Stimulated activated naive CD8-positive, alpha-beta T cell treated with anti-CD3 and anti-CD28 coated beads, Interleukin-15, Interleukin-2, amounts not matched to agents 100 U/mL and 50 U/mL, for 24 hours (primary cell): ENCODE measurements at regions not wholly inside any gene's neighbourhood (a gene's known extent, or its start where the extent isn't known, plus 50 kb on each side); places are given as distances from the start of the nearest gene placed in this dataset.
"Not testable (repeated sequence)": the region's sequence is repeated elsewhere in the genome, so short reads cannot be mapped to it uniquely, and the experiment has no call there.

ENCODE experiments used
- ATAC-seq: fragments of 150-1000 bp; cut with Tn5 transposase; one replicate; pipeline ENCODE4 v1.10.0; 2021
- DNase-seq: peaks from one replicate; pipeline ENCODE4 v3.0.0; 2021

GRCh38 chr3:110685630-110686029, 386.0 kb upstream of the NECTIN3 start:
- DNase-seq (no peak), ATAC-seq (no peak)

DNA sequence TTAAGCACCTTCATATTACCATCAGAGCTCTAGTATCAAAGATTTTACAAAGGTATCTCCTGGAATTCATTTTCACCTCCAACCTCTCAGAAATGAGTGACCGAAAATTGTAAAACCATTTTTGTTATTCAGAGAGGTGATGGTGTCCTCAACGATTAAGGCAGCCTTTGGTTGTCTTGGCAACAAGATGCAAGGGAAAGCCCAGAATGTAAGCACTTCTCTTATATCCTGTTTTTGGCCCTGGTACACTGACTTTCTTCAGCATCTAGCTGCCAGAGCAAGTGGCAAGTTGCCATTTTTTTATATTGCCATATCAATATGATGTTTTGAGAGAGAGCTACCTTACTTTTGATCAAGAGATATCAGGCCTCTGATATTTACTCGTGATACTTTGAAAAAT, 384.9 kb upstream of the NECTIN3 start:
- DNase-seq (no peak), ATAC-seq (no peak)

- ATAC-seq (no peak), DNase-seq (no peak)
These were observed 384.5 kb upstream of the NECTIN3 start for GRCh38 chr3:110687138-110687537.

DNA sequence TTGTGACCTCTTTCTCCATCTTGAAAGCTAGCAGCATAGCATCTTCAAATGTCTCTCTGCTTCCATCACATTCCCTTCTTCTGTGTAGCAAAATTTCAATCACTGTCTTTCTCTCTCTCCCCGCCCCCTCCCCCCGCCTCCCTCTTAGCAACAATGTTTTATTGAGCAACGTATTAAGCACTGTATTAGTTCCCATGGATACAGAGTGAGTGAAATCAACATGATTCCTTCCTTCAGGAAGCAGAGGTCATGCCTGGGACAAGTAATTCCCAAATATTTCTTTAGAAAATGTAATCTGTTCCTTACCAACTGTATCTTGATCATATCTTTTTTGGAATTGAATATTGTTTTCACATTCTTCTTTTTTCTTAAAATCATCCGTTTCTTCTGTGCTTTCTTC, 373.7 kb upstream of the NECTIN3 start:
- no peak for ATAC-seq
- no peak for DNase-seq

GRCh38 chr3:110704332-110704731, 367.3 kb upstream of the NECTIN3 start:
- ATAC-seq, result not testable (repeated sequence)

GRCh38 chr3:110708156-110708555, 363.5 kb upstream of the NECTIN3 start:
- ATAC-seq (no peak), DNase-seq (no peak)

More at GRCh38 chr3:110704332-110704731, 367.3 kb upstream of the NECTIN3 start:
- DNase-seq, result not testable (repeated sequence)

GRCh38 chr3:110710156-110710555, 361.5 kb upstream of the NECTIN3 start:
- no peak for ATAC-seq
- DNase-seq, result no peak

GRCh38 chr3:110710603-110711002, 361.0 kb upstream of the NECTIN3 start:
- ATAC-seq (no peak), DNase-seq (no peak)

DNA sequence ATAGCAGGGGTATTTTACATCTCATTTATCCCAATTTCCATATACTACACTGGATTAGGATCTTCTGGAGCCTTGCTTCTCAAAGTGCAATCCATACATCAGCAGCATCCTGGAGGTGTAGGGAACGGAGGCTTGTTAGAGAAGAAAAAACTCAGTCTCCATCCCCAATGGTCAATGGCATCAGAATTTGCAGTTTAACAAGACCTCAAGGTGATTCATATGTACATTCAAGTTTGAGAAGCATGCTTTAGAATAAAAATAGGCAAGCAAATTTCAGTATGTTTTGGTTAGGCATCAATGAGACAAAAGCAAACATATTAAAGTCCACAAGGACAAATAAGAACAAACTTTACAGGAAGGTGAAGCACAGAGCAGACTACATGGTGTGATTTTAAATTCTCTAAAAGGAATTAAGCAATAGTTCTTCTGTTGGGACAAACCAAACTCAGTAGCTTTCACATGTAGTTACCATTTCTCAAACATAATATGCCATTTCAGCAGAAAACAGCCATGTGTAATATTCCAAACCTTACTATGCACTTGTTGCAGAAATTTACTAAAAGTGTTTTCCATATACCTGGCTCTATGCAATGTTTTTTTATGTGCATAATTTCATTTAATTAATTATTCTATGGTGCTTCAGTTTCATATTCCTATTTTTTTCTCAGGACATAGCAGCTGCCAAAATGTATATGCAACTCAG, 360.3 kb upstream of the NECTIN3 start:
- DNase-seq (no peak), ATAC-seq (no peak)

- no peak for DNase-seq
- ATAC-seq, result no peak
These were observed 359.6 kb upstream of the NECTIN3 start for GRCh38 chr3:110711851-110712516.

GRCh38 chr3:110727056-110727455, 344.6 kb upstream of the NECTIN3 start:
- DNase-seq (no peak), ATAC-seq (no peak)

- ATAC-seq (no peak), DNase-seq (no peak)
These were observed 340.5 kb upstream of the NECTIN3 start for GRCh38 chr3:110731148-110731547.

GRCh38 chr3:110732420-110732819, 339.2 kb upstream of the NECTIN3 start:
- no peak for ATAC-seq
- DNase-seq, result no peak

DNA sequence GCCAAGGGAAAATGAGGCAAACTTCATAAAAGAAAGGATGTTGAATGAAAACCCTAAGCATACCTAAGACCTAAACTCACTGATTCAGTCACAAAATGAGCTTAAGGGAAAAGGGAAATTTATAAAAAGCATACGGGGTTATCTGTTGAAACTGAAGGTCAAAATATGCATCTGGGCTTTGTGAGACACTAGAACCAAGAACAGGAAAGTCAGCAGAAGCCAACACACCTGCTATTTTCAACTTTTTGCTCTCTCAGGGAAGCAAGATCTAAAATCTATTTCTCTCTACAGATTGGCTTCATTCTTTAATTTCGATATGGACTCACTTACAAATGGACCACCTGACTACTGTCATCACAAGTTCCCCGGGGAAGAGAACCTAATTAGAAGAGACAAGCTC, 338.6 kb upstream of the NECTIN3 start:
- ATAC-seq (no peak), DNase-seq (no peak)

DNA sequence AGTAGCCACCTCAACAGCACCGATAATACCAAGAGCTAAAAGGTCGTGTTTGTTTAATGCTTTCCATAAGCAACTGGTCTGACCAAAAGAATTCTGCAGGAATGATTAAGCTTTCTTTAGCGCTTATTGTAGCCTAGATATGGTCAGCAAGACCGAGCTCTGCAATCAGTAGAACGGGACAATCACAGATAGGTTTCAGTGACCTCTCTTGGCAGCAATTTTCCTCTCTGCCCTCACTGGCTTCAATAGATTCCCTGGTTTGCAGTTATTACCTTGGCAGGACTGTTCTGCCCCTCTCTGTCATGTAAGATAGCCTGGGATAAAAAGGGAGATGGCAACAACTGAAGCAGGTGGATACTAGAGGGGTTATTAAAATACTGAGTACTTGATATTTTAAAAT, 337.1 kb upstream of the NECTIN3 start:
- ATAC-seq (no peak), DNase-seq (no peak)

DNA sequence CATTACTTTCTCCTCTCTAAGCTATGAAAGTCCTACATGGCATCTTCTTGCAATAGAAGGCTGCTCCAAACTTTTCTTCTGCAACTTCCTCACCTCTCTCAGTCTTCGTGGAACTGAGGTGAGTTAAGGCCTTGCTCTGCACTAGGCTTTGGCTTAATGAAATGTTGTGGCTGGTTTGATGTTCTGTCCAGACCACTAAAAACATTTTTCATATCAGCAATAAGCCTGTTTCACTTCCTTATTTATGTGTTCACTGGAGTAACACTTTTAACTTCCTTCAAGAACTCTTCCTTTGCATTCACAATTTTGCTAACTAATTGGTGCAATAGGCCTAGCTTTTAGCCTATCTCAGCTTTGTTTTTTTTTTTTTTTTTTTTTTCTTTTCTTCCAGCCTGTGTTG, 335.3 kb upstream of the NECTIN3 start:
- ATAC-seq, result no peak
- no peak for DNase-seq

GRCh38 chr3:110738531-110738930, 333.1 kb upstream of the NECTIN3 start:
- DNase-seq, result no peak
- no peak for ATAC-seq

GRCh38 chr3:110741891-110742290, 329.7 kb upstream of the NECTIN3 start:
- ATAC-seq (no peak), DNase-seq (no peak)

- DNase-seq (no peak), ATAC-seq (no peak)
These were observed 328.4 kb upstream of the NECTIN3 start for GRCh38 chr3:110743202-110743601.

DNA sequence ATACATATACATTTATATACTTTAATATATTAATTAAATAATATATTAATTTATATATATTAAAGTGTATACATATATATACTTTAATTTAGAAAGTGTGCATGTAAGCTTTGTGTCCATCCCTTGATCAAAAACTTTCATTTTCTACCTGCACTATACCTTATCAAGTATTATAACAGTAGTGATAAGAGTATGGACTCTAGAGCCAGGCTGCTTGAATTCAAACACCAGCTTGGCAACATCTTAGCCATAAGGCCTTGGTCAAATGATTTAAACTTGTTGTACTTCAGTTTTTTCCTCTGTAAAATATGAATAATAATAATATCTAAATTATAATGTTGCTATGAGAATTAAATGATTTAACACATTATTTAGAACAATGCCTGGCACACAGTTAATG, 327.6 kb upstream of the NECTIN3 start:
- ATAC-seq (no peak), DNase-seq (no peak)

GRCh38 chr3:110744723-110745122, 326.9 kb upstream of the NECTIN3 start:
- no peak for DNase-seq
- no peak for ATAC-seq

- DNase-seq (no peak), ATAC-seq (no peak)
These were observed 322.6 kb upstream of the NECTIN3 start for GRCh38 chr3:110749006-110749405.

DNA sequence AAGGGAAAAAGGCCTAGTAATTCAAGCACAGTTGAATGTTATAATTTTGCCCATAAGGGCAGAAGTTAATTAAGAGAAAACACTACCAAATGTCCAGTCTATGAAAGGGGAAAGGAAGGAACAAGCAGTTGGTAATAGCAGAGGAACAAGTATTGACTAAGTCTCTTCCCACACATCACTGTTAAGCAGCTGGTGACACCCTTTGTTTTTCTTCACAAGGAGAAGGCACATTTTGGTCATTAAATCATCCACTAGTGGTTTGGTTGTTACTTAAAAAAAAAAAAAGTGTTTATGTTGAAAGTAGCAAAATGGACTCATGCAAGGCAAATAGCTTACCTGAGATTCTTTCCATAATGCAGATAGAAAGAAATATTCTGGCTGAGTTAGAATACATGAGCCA, 321.4 kb upstream of the NECTIN3 start:
- ATAC-seq, result no peak
- DNase-seq, result no peak

DNA sequence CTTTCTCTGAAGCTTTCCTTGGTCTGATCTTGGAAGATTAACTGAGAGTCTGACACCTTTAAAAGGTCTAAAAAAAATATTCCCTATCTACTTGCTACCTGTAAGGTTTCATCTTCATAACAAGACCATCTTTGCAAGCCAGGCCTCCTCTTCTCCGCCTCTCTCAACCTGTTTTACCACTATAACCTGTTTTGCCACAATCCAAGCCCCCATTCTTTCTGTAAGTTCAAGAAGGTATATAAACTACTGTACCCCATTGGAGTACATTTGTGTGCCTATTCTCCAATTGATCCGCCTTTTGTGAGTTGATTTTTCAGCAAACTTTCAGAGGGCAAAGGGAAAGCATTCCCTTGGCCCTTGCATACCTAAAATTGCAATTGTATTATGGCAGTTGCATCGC, 319.3 kb upstream of the NECTIN3 start:
- no peak for ATAC-seq
- no peak for DNase-seq
